HEK293 (cell line): ENCODE measurements at regions not wholly inside any gene's neighbourhood (a gene's known extent, or its start where the extent isn't known, plus 50 kb on each side); places are given as distances from the start of the nearest gene placed in this dataset.

Source experiments
- CTCF ChIP-seq: fragments of 450-650 bp; formaldehyde crosslinking; IDR thresholded peaks from 2 replicates; pipeline ENCODE4 v1.5.1; 2016; ENCODE audit warnings: missing biosample characterization, missing genetic modification characterization
- ZNF221 ChIP-seq: fragments of 450-650 bp; formaldehyde crosslinking; IDR thresholded peaks from 2 replicates; pipeline ENCODE4 v1.5.1; 2017; ENCODE audit warnings: missing biosample characterization, missing genetic modification characterization, borderline replicate concordance
- ZNF350 ChIP-seq: fragments of 450-650 bp; formaldehyde crosslinking; IDR thresholded peaks from 2 replicates; pipeline ENCODE4 v1.5.0; 2017; ENCODE audit warnings: missing biosample characterization, mild to moderate bottlenecking, missing genetic modification characterization
- ZNF843 ChIP-seq: fragments of 450-650 bp; formaldehyde crosslinking; IDR thresholded peaks from 2 replicates; pipeline ENCODE4 v1.5.1; 2016; ENCODE audit warnings: missing biosample characterization, missing genetic modification characterization

GRCh38 chr3:145368748-145369147 lies 792.2 kb downstream of the PLOD2 start:
- no peak for TF ChIP-seq ZNF221 (tag by site-specific recombination)
- TF ChIP-seq CTCF = no peak
- no peak for TF ChIP-seq ZNF350 (tag by site-specific recombination)
- TF ChIP-seq ZNF843 (tag by site-specific recombination) = no peak
